GM23248 (cell line): ENCODE measurements at regions not wholly inside any gene's neighbourhood (a gene's known extent, or its start where the extent isn't known, plus 50 kb on each side); places are given as distances from the start of the nearest gene placed in this dataset.

ENCODE experiments used
- EZH2 ChIP-seq: fragments of 200-600 bp; sonication (generic); IDR thresholded peaks from 2 replicates; pipeline ENCODE4 v1.6.1; 2018; ENCODE audit warnings: antibody characterized with exemption, mild to moderate bottlenecking; ENCODE audit not compliant: insufficient read depth, poor library complexity, severe bottlenecking
- EZH2phosphoT487 ChIP-seq: fragments of 200-600 bp; sonication (generic); IDR thresholded peaks from 2 replicates; pipeline ENCODE4 v1.6.1; 2018; ENCODE audit warnings: antibody characterized with exemption, moderate library complexity, mild to moderate bottlenecking, low read depth; ENCODE audit not compliant: insufficient read depth

GRCh38 chr7:82701949-82702348, 258.4 kb upstream of the CACNA2D1 start:
- no peak for TF ChIP-seq EZH2
- TF ChIP-seq EZH2phosphoT487 = no peak
